GM21360 (cell line): ENCODE measurements at regions not wholly inside any gene's neighbourhood (a gene's known extent, or its start where the extent isn't known, plus 50 kb on each side); places are given as distances from the start of the nearest gene placed in this dataset.
"Not testable (repeated sequence)": the region's sequence is repeated elsewhere in the genome, so short reads cannot be mapped to it uniquely, and the experiment has no call there.

Experiments used
- ATAC-seq: cut with Tn5 transposase; IDR thresholded peaks from one replicate; pipeline ENCODE4 v1.9.1; 2021; ENCODE audit warnings: mild to moderate bottlenecking, moderate library complexity; ENCODE audit not compliant: unreplicated experiment

DNA sequence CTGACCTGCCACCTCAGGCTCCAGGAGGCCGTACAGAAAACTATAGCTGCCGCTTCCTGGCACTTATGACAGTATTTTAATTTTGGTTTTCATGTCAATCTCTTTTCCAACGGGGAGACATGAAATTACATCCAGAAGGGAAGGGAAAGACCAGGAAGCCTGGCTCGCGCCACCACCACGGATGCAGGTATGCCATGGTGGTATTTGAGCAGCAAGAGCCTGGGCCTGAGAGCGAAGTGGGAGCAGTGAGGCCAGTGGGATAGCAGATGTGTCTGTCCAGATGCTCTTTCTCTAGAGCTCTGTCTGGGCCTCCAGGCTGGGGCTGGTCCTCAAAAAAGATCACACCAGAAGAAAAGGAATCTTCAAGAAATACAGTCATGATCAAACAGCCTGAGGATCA, 82.5 kb upstream of the CPEB2 start:
- no peak for ATAC-seq

DNA sequence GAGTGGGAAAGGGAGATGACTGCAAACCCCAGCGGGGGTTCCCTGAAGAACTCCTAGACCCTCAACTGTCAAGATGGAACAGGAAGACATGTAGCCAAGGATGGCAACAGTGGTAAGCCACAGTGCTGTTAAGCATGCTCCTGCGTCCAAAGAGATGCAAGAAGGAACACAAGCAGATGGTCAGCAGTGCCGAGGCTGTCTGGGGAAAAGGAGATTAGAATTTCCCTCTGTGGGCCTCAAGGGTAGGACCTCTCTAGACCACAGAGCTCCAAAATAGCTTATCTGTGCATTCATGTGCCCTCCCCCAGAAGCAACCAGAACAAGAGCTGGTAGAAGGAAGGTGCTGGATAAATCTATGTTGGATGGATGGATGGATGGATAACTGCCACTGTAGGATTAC, 82.0 kb upstream of the CPEB2 start:
- ATAC-seq = no peak

DNA sequence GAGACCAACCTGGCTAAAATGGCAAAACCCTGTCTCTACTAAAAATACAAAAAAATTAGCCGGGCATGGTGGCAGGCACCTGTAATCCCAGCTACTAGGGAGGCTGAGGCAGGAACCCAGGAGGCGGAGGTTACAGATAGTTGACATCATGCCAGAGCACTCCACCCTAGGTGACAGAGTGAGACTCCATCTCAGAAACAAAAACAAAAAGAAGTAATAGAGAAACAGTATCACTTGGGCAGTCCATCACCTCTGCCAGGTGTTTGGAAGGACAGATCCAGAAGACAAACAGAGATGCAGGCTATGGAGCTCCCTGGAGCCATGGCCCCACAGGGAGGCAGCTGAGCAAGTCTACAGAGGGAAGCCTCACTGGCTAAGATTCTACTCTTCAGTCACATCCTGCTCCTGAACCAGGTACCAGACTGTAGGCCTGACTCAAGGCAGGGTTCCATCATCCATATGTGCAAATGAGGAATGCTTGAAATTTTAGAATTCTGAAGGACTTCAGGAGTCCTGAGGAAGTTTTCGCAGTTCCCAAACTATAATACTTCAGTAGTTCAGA, 81.4 kb upstream of the CPEB2 start:
- ATAC-seq = no peak

DNA sequence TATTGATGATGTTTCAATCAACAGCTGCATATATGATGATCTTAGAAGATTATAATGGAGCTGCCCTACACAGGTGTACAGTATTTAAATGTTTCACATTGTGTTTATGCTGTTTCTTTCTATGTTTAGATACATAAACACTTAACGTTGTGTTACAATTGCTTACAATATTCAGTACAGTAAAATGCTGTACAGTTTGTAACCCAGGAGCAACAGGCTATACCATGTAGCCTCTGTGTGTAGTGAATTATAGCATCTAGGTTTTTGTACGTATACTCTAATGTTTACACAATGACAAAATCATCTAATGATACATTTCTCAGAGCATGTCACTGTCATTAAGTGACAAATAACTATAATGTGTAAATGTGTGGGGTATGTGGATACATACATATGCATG, 80.5 kb upstream of the CPEB2 start:
- ATAC-seq = not testable (repeated sequence)

DNA sequence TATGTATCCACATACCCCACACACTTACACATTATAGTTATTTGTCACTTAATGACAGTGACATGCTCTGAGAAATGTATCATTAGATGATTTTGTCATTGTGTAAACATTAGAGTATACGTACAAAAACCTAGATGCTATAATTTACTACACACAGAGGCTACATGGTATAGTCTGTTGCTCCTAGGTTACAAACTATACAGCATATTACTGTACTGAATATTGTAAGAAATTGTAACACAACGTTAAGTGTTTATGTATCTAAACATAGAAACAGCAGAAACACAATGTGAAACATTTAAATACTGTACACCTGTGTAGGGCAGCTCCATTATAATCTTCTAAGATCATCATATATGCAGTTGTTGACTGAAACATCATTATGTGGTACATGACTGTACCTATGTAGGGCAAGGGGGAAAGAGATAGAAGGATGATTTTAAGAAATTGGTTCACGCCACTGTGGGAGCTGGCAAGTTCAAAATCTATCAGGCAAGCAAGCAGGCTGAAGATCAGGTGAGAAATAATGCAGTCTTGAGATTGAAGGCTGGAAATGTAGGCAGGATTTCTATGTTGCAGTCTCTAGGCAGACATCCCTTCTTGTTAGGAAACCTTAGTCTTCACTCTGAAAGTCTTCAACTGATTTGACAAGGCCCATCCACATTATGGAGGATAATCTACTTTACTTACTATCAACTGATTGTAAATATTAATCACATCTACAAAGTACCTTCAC, 78.0 kb upstream of the CPEB2 start:
- ATAC-seq = no peak

DNA sequence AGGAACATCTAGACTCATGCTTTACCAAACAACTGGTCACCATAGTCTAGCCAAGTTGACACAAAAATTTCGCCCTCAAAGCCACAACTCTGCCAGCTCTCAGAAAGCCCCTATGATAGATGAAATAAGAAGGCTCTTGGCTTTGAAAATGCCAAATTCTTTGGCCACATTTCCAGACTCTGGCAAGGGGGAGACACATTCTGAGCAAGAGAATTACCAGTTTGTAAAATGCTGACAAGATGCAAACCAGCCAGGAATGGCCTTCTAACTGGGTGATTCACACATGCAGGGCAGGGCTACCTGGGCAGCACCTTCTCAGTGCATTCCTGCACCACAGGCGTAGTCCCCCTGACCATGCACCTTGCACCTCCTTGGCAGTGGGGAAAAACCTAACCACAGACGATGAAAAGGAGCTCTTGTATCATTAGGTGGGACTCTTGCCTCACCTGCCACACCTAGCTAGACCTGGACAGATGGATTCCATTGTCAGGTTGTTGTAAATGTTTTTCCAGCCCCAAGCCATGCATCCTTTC, 77.4 kb upstream of the CPEB2 start:
- no peak for ATAC-seq

DNA sequence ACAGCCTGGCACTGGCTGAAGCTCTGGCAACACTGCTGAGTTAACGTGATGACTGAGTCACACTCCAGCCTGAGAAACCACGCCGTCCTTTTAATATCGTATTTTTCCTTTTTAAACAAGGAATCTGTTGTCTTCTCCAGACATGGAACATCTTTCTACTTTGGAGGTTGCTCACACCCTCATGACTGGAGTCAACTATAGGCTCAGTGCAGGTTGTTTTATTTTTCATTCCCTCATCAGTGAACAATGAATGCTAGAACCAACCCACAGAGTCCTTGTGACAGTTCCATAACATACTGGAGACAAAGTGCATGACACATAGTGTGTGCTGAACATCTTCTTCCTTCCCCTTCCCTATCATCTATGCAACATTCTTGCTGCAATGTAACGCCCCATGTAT, 76.8 kb upstream of the CPEB2 start:
- ATAC-seq = no peak

DNA sequence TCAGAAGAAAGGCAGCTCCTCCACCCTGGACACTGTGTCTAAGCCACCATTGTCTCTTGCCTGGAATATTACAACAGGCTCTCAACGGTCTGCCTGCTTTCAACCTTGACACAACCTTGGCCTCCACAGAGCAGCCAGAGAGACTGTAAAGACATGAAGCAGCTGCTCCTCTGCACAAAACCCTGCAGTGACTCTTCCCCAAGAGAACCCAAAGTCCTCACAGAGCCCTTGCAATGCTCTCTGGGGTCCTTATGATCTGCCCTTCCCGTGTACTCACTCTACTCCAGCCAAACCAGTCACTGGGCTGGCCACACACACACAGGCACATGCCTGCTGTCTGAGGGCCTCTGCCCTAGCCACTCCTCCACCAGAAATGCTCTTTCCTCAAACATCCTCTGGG, 75.9 kb upstream of the CPEB2 start:
- ATAC-seq = no peak

DNA sequence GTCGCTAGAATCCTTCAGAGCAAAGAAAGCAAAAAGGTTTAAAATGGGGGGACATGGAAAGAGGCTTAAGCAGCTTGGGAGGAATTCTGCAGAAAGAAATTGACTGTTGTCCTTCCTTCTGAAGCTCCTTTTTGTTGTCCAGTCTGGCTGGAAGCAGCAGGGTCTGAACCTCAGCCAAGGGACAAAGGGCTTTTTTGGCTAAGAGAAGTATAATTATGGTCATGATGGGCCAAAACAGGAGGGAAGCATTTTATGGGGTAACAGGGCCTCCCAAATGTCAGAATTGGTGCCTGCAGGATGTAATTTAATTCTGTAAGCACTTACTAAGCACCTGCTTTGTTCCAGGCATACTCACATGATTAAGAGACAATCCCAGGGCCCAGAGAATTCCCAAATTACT, 74.2 kb upstream of the CPEB2 start:
- no peak for ATAC-seq

DNA sequence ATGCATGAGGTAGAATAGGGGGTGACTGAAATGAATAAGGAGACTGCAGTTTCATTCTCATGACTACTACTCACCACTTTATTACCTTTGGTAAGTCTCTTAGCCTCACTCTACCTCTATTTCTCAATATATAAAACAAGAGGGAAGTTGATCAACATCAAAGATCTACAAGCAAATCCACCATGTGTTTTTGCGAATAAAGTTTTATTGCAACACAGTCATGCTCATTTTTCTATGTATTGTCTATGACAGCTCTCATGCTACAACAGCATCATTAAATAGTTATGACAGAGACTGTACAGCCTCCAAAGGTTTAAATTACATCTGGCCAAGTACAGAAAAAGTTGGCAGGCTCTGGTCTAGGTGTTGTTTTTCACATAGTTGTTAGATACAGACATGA, 72.6 kb upstream of the CPEB2 start:
- no peak for ATAC-seq

DNA sequence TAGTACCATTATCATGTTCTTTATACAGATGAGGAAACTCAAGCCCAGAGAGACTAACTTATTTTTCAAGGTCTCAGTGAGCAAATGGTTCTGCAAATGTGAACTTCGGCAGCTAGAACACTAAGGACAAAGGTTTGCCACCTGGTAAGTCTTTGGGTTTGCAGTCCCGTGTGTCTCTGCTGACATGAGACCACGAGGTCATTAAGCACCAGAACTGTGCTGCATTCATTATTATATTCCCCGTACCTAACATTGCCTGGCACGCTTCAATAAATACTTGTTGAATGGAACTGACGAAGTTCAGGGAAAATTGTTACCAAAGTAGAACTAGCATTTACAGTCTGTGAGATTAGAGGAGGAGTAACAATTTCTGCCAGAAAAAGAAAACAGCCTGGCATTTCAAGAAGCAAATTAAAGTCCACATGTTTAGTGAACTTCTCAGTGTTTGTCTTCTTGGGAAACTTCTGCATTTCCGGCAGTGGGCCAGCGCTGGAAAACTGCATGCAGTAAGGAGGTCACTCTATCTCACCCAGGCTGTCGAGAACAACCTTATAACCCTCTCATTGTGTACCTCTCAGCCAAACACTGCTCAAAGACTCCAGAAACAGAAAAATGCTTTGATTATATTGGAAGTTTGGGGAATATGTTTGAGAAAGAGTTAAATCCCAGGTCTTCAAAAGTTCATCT, 67.4 kb upstream of the CPEB2 start:
- no peak for ATAC-seq

DNA sequence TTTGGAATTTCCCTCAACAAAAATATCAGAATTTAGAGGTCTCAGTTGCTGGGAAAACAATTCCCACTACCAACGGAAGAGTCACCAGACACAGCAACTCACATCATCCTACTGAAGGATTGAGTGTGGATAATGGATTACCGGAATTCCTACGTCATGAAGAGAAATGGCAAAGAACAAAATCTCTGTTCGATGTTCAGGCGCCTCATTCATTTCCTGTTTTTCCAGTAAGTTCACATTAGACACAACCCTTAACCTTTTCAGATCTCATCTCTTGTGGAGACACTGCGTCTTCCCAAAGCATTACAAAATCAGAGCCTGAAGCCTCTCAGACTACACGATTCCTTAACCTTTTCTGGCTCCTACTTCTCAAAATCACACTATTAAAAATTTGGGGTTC, 58.5 kb upstream of the CPEB2 start:
- ATAC-seq = no peak

DNA sequence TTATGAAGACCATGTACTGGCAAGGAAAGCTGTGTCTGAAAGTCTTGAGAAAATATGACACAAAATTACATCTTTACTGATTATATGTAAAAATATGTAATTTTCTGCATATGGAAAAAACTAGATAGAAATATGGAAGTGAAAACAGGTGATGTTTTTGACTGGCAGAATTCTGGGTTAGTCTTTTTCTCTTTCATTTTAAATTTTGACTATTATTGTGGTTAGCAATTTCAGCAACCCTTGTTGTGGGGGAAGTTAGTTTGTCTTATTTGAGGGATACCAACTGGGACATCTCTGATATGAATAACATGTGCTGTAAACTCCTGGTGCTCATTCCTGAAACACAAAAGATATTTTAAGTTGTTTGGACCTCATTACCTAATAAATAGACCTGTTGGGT, 49.9 kb upstream of the CPEB2 start:
- no peak for ATAC-seq
